ENCODE measurements at regions not wholly inside any gene's neighbourhood (a gene's known extent, or its start where the extent isn't known, plus 50 kb on each side); places are given as distances from the start of the nearest gene placed in this dataset.

- no TSS peak for BruUV-seq (replicated peaks)
These were observed 109.5 kb downstream of the TMPRSS5 start for GRCh38 chr11:113596658-113597057.

GRCh38 chr11:113595810-113596594 lies 110.1 kb downstream of the TMPRSS5 start:
- Mint-ChIP-seq H3K4me3 (ENCODE audit: unreplicated experiment) (no peak overlapping the region), H3K27me3 (ENCODE audit: insufficient read depth, unreplicated experiment) (peaks cover 77% of the 10 kb centered on the region), H3K36me3 (ENCODE audit: insufficient read depth, unreplicated experiment) (no peaks in the 10 kb centered on the region), H3K9me3 (ENCODE audit: unreplicated experiment) (peaks cover 15% of the 10 kb centered on the region), H3K4me1 (ENCODE audit: insufficient read depth, unreplicated experiment) (no peaks in the 10 kb centered on the region), H3K27ac (ENCODE audit: low read depth, unreplicated experiment) (no peak overlapping the region)
- no peak for TF ChIP-seq CTCF (IDR thresholded peaks at IDR 0.05; ENCODE audit: unreplicated experiment)
- POLR2A ChIA-PET, result no interaction called here
- intact Hi-C loops (cut with micrococcal nuclease), result no loop called here
- no TSS peak for BruUV-seq (replicated peaks)
- DNase-seq (ENCODE audit: unreplicated experiment), result no peak
- CTCF ChIA-PET, result interaction anchor here (0.5 to 0.7 kb wide), 2 partner anchors 26 to 102 kb away, joined by 3 read pairs; no protein-coding TSS in a partner anchor

More at GRCh38 chr11:113596658-113597057, 109.5 kb downstream of the TMPRSS5 start:
- ChIA-PET POLR2A (no interaction called here), CTCF (interaction anchor here (0.5 kb wide), 1 partner anchor 26 kb away, joined by 3 read pairs; no protein-coding TSS in a partner anchor)
- intact Hi-C loops (cut with micrococcal nuclease), result no loop called here
- Mint-ChIP-seq H3K9me3 (ENCODE audit: unreplicated experiment) (peaks cover 15% of the 10 kb centered on the region), H3K27me3 (ENCODE audit: insufficient read depth, unreplicated experiment) (peaks cover 73% of the 10 kb centered on the region), H3K4me1 (ENCODE audit: insufficient read depth, unreplicated experiment) (no peaks in the 10 kb centered on the region), H3K36me3 (ENCODE audit: insufficient read depth, unreplicated experiment) (no peaks in the 10 kb centered on the region), H3K4me3 (ENCODE audit: unreplicated experiment) (no peak overlapping the region), H3K27ac (ENCODE audit: low read depth, unreplicated experiment) (no peak overlapping the region)
- no peak for DNase-seq (ENCODE audit: unreplicated experiment)
- TF ChIP-seq CTCF (IDR thresholded peaks at IDR 0.05; ENCODE audit: unreplicated experiment), result no peak

GRCh38 chr11:113593698-113594308 lies 112.3 kb downstream of the TMPRSS5 start:
- no peaks in the 10 kb centered on the region for H3K4me1 Mint-ChIP-seq (ENCODE audit: insufficient read depth, unreplicated experiment)
- TF ChIP-seq CTCF (IDR thresholded peaks at IDR 0.05; ENCODE audit: unreplicated experiment), result no peak
- no TSS peak for BruUV-seq (replicated peaks)
- no peak overlapping the region for H3K27ac Mint-ChIP-seq (ENCODE audit: low read depth, unreplicated experiment)
- peaks cover 87% of the 10 kb centered on the region for H3K27me3 Mint-ChIP-seq (ENCODE audit: insufficient read depth, unreplicated experiment)
- no peaks in the 10 kb centered on the region for H3K36me3 Mint-ChIP-seq (ENCODE audit: insufficient read depth, unreplicated experiment)
- no peak overlapping the region for H3K4me3 Mint-ChIP-seq (ENCODE audit: unreplicated experiment)
- ChIA-PET CTCF (no interaction called here), POLR2A (no interaction called here)
- H3K9me3 Mint-ChIP-seq (ENCODE audit: unreplicated experiment), result peaks cover 15% of the 10 kb centered on the region
- DNase-seq (ENCODE audit: unreplicated experiment), result no peak
- intact Hi-C loops (cut with micrococcal nuclease), result no loop called here

- ChIA-PET POLR2A (no interaction called here), CTCF (no interaction called here)
- Mint-ChIP-seq H3K9me3 (ENCODE audit: unreplicated experiment) (peaks cover 10% of the 10 kb centered on the region), H3K4me1 (ENCODE audit: insufficient read depth, unreplicated experiment) (no peaks in the 10 kb centered on the region), H3K27me3 (ENCODE audit: insufficient read depth, unreplicated experiment) (peaks cover 61% of the 10 kb centered on the region), H3K36me3 (ENCODE audit: insufficient read depth, unreplicated experiment) (no peaks in the 10 kb centered on the region), H3K4me3 (ENCODE audit: unreplicated experiment) (no peak overlapping the region), H3K27ac (ENCODE audit: low read depth, unreplicated experiment) (no peak overlapping the region)
- intact Hi-C loops (cut with micrococcal nuclease), result no loop called here
- no peak for TF ChIP-seq CTCF (IDR thresholded peaks at IDR 0.05; ENCODE audit: unreplicated experiment)
- BruUV-seq (replicated peaks), result no TSS peak
- no peak for DNase-seq (ENCODE audit: unreplicated experiment)
These were observed 115.0 kb downstream of the TMPRSS5 start for GRCh38 chr11:113591117-113591516.
